DMS79 treated with DMSO at 0.1 percent for 48 hours (cell line): ENCODE measurements at regions not wholly inside any gene's neighbourhood (a gene's known extent, or its start where the extent isn't known, plus 50 kb on each side); places are given as distances from the start of the nearest gene placed in this dataset.

Source experiments
- DNase-seq: peaks from one replicate; lab custom pipeline; 2025; lab: John Stamatoyannopoulos, UW

- DNase-seq, result peak; percentile 86
These were observed 334.5 kb downstream of the NUF2 start for GRCh38 chr1:163656095-163656759.

GRCh38 chr1:163657719-163658118 lies 336.0 kb downstream of the NUF2 start:
- no peak for DNase-seq

GRCh38 chr1:163661391-163661790 lies 339.6 kb downstream of the NUF2 start:
- no peak for DNase-seq

- DNase-seq, result peak; percentile 34
These were observed 343.0 kb downstream of the NUF2 start for GRCh38 chr1:163664671-163665335.

- DNase-seq, result no peak
These were observed 346.7 kb downstream of the NUF2 start for GRCh38 chr1:163668472-163668871.

GRCh38 chr1:163670989-163671757 lies 349.4 kb downstream of the NUF2 start:
- no peak for DNase-seq

GRCh38 chr1:163672976-163673758 lies 351.4 kb downstream of the NUF2 start:
- DNase-seq, result no peak

- DNase-seq, result no peak
These were observed 352.0 kb downstream of the NUF2 start for GRCh38 chr1:163673759-163674151.

GRCh38 chr1:163674236-163674635 lies 352.5 kb downstream of the NUF2 start:
- no peak for DNase-seq

GRCh38 chr1:163684785-163685184 lies 363.0 kb downstream of the NUF2 start:
- no peak for DNase-seq

GRCh38 chr1:163692266-163692665 lies 370.5 kb downstream of the NUF2 start:
- no peak for DNase-seq

- DNase-seq, result no peak
These were observed 375.4 kb downstream of the NUF2 start for GRCh38 chr1:163697137-163697536.

- no peak for DNase-seq
These were observed 380.1 kb downstream of the NUF2 start for GRCh38 chr1:163701783-163702374.

- DNase-seq, result no peak
These were observed 382.0 kb downstream of the NUF2 start for GRCh38 chr1:163703794-163704193.

GRCh38 chr1:163706915-163707314 lies 385.2 kb downstream of the NUF2 start:
- DNase-seq, result no peak

- DNase-seq, result no peak
These were observed 387.9 kb downstream of the NUF2 start for GRCh38 chr1:163709636-163710035.

- DNase-seq, result no peak
These were observed 390.6 kb downstream of the NUF2 start for GRCh38 chr1:163712321-163712720.

- no peak for DNase-seq
These were observed 398.5 kb downstream of the NUF2 start for GRCh38 chr1:163720294-163720693.

- no peak for DNase-seq
These were observed 403.8 kb downstream of the NUF2 start for GRCh38 chr1:163725551-163725950.

GRCh38 chr1:163730411-163730821 lies 408.7 kb downstream of the NUF2 start:
- no peak for DNase-seq

GRCh38 chr1:163737261-163737660 lies 415.5 kb downstream of the NUF2 start:
- DNase-seq, result no peak
